H9 (cell line): ENCODE measurements at regions not wholly inside any gene's neighbourhood (a gene's known extent, or its start where the extent isn't known, plus 50 kb on each side); places are given as distances from the start of the nearest gene placed in this dataset.

Experiments
- DNase-seq: peaks from one replicate; pipeline ENCODE4 v3.0.0-alpha.2; 2017
- H2AFZ ChIP-seq: one replicate; pipeline ENCODE4 v1.6.1; 2013; ENCODE audit warnings: mild to moderate bottlenecking, low read length, control low read depth, moderate library complexity
- H2AK5ac ChIP-seq: 2 replicates; pipeline ENCODE4 v1.6.1; 2013; ENCODE audit warnings: low read length, control low read depth, mixed read lengths; ENCODE audit not compliant: insufficient read length
- H2BK120ac ChIP-seq: one replicate; pipeline ENCODE4 v1.6.1; 2013; ENCODE audit warnings: low read depth, mild to moderate bottlenecking, low read length, control low read depth, inconsistent platforms; ENCODE audit not compliant: poor library complexity, severe bottlenecking
- H2BK12ac ChIP-seq: 2 replicates; pipeline ENCODE4 v1.6.1; 2013; ENCODE audit warnings: low read length, control low read depth, mixed read lengths, low read depth; ENCODE audit not compliant: insufficient read length
- H2BK15ac ChIP-seq: 2 replicates; pipeline ENCODE4 v1.6.1; 2013; ENCODE audit warnings: low read depth, low read length, control low read depth
- H2BK20ac ChIP-seq: one replicate; pipeline ENCODE4 v1.6.1; 2013; ENCODE audit warnings: low read depth, mild to moderate bottlenecking, low read length, control low read depth, inconsistent platforms; ENCODE audit not compliant: poor library complexity, severe bottlenecking
- H2BK5ac ChIP-seq: 2 replicates; pipeline ENCODE4 v1.6.1; 2013; ENCODE audit warnings: low read length, control low read depth, mixed read lengths; ENCODE audit not compliant: insufficient read length
- H3K14ac ChIP-seq: 2 replicates; pipeline ENCODE4 v1.6.1; 2013; ENCODE audit warnings: low read length, control low read depth; ENCODE audit not compliant: insufficient read depth
- H3K18ac ChIP-seq: 2 replicates; pipeline ENCODE4 v1.6.1; 2013; ENCODE audit warnings: low read depth, mild to moderate bottlenecking, mixed read lengths, low read length, control low read depth; ENCODE audit not compliant: insufficient read length
- H3K23ac ChIP-seq: 2 replicates; pipeline ENCODE4 v1.6.1; 2013; ENCODE audit warnings: low read length, control low read depth, mixed read lengths, low read depth; ENCODE audit not compliant: insufficient read length
- H3K23me2 ChIP-seq: 2 replicates; pipeline ENCODE4 v1.6.1; 2013; ENCODE audit warnings: low read depth, mild to moderate bottlenecking, mixed read lengths, low read length, control low read depth; ENCODE audit not compliant: insufficient read length, poor library complexity, severe bottlenecking
- H3K27ac ChIP-seq: 2 replicates; pipeline ENCODE4 v1.5.1; 2013; ENCODE audit warnings: low read length, control low read depth, mixed read lengths, low read depth; ENCODE audit not compliant: insufficient read length
- H3K27me3 ChIP-seq: 2 replicates; pipeline ENCODE4 v1.6.1; 2013; ENCODE audit warnings: low read length, control low read depth, inconsistent platforms; ENCODE audit not compliant: insufficient read depth
- H3K4ac ChIP-seq: 2 replicates; pipeline ENCODE4 v1.6.1; 2013; ENCODE audit warnings: low read depth, mild to moderate bottlenecking, control low read depth, inconsistent platforms, low read length, moderate library complexity
- H3K4me1 ChIP-seq: 2 replicates; pipeline ENCODE4 v1.6.1; 2013; ENCODE audit warnings: low read length, control low read depth, inconsistent platforms; ENCODE audit not compliant: insufficient read depth
- H3K4me2 ChIP-seq: 2 replicates; pipeline ENCODE4 v1.6.1; 2013; ENCODE audit warnings: low read length, control low read depth, mixed read lengths; ENCODE audit not compliant: insufficient read length, insufficient read depth
- H3K56ac ChIP-seq: 2 replicates; pipeline ENCODE4 v1.6.1; 2013; ENCODE audit warnings: low read depth, mild to moderate bottlenecking, mixed read lengths, low read length, control low read depth; ENCODE audit not compliant: insufficient read length
- H3K79me1 ChIP-seq: 2 replicates; pipeline ENCODE4 v1.6.1; 2013; ENCODE audit warnings: low read depth, mild to moderate bottlenecking, moderate library complexity, low read length, control low read depth, inconsistent platforms; ENCODE audit not compliant: insufficient read depth, poor library complexity, severe bottlenecking
- H3K79me2 ChIP-seq: 2 replicates; pipeline ENCODE4 v1.6.1; 2013; ENCODE audit warnings: low read length, control low read depth, inconsistent platforms; ENCODE audit not compliant: insufficient read depth
- H3K9ac ChIP-seq: 2 replicates; pipeline ENCODE4 v1.6.1; 2013; ENCODE audit warnings: low read length, control low read depth, mixed read lengths; ENCODE audit not compliant: insufficient read length; ENCODE audit errors: extremely low read depth
- H3K9me3 ChIP-seq: one replicate; pipeline ENCODE4 v1.6.1; 2013; ENCODE audit warnings: low read depth, low read length, inconsistent platforms; ENCODE audit not compliant: control insufficient read depth
- H3T11ph ChIP-seq: one replicate; pipeline ENCODE4 v1.6.1; 2013; ENCODE audit warnings: mild to moderate bottlenecking, low read length, control low read depth, inconsistent platforms
- H4K20me1 ChIP-seq: one replicate; pipeline ENCODE4 v1.6.1; 2013; ENCODE audit not compliant: control insufficient read depth, insufficient read length, insufficient read depth
- H4K5ac ChIP-seq: 2 replicates; pipeline ENCODE4 v1.6.1; 2013; ENCODE audit warnings: low read depth, mild to moderate bottlenecking, mixed read lengths, low read length, control low read depth; ENCODE audit not compliant: insufficient read length
- H4K8ac ChIP-seq: replicated peaks from 2 replicates; pipeline ENCODE4 v1.6.1; 2013; ENCODE audit warnings: low read length, control low read depth, mixed read lengths, low read depth; ENCODE audit not compliant: insufficient read length
- H4K91ac ChIP-seq: 2 replicates; pipeline ENCODE4 v1.6.1; 2013; ENCODE audit warnings: low read depth, mild to moderate bottlenecking, moderate library complexity, mixed read lengths, low read length, control low read depth; ENCODE audit not compliant: insufficient read length
- H3K27ac Mint-ChIP-seq, 3 experiments: 2 replicates in 2 of 3; 3 replicates in 1 of 3; pipeline ENCODE4 v1.8.0; 2020 to 2021; ENCODE audit warnings: mixed read lengths in 3 of 3, mild to moderate bottlenecking in 1 of 3, moderate library complexity in 1 of 3
- H3K27me3 Mint-ChIP-seq: 2 replicates; pipeline ENCODE4 v1.8.0; 2021; ENCODE audit warnings: low read depth, mild to moderate bottlenecking, moderate library complexity, mixed read lengths
- H3K36me3 Mint-ChIP-seq, 3 experiments: 2 replicates in 2 of 3; 3 replicates in 1 of 3; pipeline ENCODE4 v1.8.0; 2020 to 2021; ENCODE audit warnings: low read depth in 3 of 3, mixed read lengths in 3 of 3; ENCODE audit not compliant: insufficient read depth in 1 of 3
- H3K4me1 Mint-ChIP-seq, 2 experiments: 2 replicates each; pipeline ENCODE4 v1.8.0; 2020; ENCODE audit warnings: mixed read lengths in 2 of 2
- H3K4me3 Mint-ChIP-seq, 2 experiments: 2 replicates in 1 of 2; 3 replicates in 1 of 2; pipeline ENCODE4 v1.8.0; 2020 to 2021; ENCODE audit warnings: mild to moderate bottlenecking in 2 of 2, mixed read lengths in 2 of 2, moderate library complexity in 1 of 2
- H3K9me3 Mint-ChIP-seq, 2 experiments: 2 replicates in 1 of 2; 3 replicates in 1 of 2; pipeline ENCODE4 v1.8.0; 2020; ENCODE audit warnings: mild to moderate bottlenecking in 2 of 2, mixed read lengths in 2 of 2, moderate library complexity in 1 of 2
- CTCF ChIP-seq: fragments of 200-600 bp; sonication (generic); conservative IDR thresholded peaks from 3 replicates; pipeline ENCODE4 v1.8.0; 2021; ENCODE audit warnings: antibody characterized with exemption, mild to moderate bottlenecking
- WGBS: extraction: QIAGEN DNeasy Blood & Tissue Kit; methylation state at CpG from one replicate; pipeline ENCODE4 v1.1.7; 2013; ENCODE audit warnings: missing lambda C conversion rate, low lambda C conversion rate, mixed read lengths; ENCODE audit not compliant: insufficient read length; ENCODE audit errors: extremely low coverage; 5-methylcytosine and 5-hydroxymethylcytosine counted together

GRCh38 chr22:49671331-49672013 lies 156.2 kb downstream of the BRD1 start:
- Histone ChIP-seq H2BK5ac (no peak overlapping the region), H3T11ph (no peak overlapping the region), H3K14ac (no peak overlapping the region), H3K4ac (no peak overlapping the region), H3K9me3 (no peaks in the 10 kb centered on the region), H4K5ac (no peak overlapping the region), H2BK20ac (no peak overlapping the region), H2BK120ac (no peak overlapping the region), H3K56ac (no peak overlapping the region), H3K4me1 (peaks cover 2% of the 10 kb centered on the region; the same call in 1 of the 2 replicates), H3K27ac (no peak overlapping the region), H3K23me2 (peaks cover 3% of the 10 kb centered on the region), H3K79me2 (no peaks in the 10 kb centered on the region), H3K18ac (no peak overlapping the region), H2AK5ac (no peak overlapping the region), H3K4me2 (peak overlapping the region; percentile 28), H4K20me1 (no peaks in the 10 kb centered on the region), H4K91ac (no peak overlapping the region), H2BK15ac (no peak overlapping the region), H3K27me3 (peaks cover 16% of the 10 kb centered on the region), H2BK12ac (no peak overlapping the region), H3K23ac (no peak overlapping the region), H4K8ac (no peak overlapping the region), H3K79me1 (no peaks in the 10 kb centered on the region), H3K9ac (no peak overlapping the region), H2AFZ (no peak overlapping the region)
- no peaks in the 10 kb centered on the region; a peak in 1 of 7 replicates for H3K36me3 Mint-ChIP-seq
- no peak for TF ChIP-seq CTCF
- DNase-seq = peak; percentile 21
- peaks cover 14 to 16% of the 10 kb centered on the region in 2 experiments for H3K4me1 Mint-ChIP-seq
- H3K27ac Mint-ChIP-seq = no peak overlapping the region; a peak in 1 of 7 replicates
- H3K9me3 Mint-ChIP-seq = peaks cover 0 to 4% of the 10 kb centered on the region in 2 experiments; a peak in 3 of 5 replicates
- WGBS = no CpG with 5 or more reads among the region's 28 CpGs
- peaks cover 73% of the 10 kb centered on the region for H3K27me3 Mint-ChIP-seq
- H3K4me3 Mint-ChIP-seq = peak overlapping the region; percentile 59 to 76
